Right atrium auricular region (tissue), 2 donors: ENCODE measurements at regions not wholly inside any gene's neighbourhood (a gene's known extent, or its start where the extent isn't known, plus 50 kb on each side); places are given as distances from the start of the nearest gene placed in this dataset.

ENCODE experiments used
- DNase-seq: peaks from one replicate; pipeline ENCODE4 v3.0.0-alpha.2; 2019; ENCODE audit warnings: low spot score
- H3K27ac ChIP-seq, 2 donors: fragments of 200-600 bp; sonication (generic); 1 replicate in 1 of 2; 2 replicates in 1 of 2; pipeline ENCODE4 v1.5.1; 2016 to 2019
- H3K27me3 ChIP-seq, 2 donors: fragments of 200-600 bp; sonication (generic); one replicate each; pipeline versions ENCODE4 v1.5.1 to v1.6.0; 2017 to 2019
- H3K36me3 ChIP-seq: fragments of 200-600 bp; sonication (generic); one replicate; pipeline ENCODE4 v1.5.1; 2016
- H3K4me1 ChIP-seq, 2 donors: fragments of 200-600 bp; sonication (generic); one replicate each; pipeline versions ENCODE4 v1.5.1 to v1.6.0; 2017 to 2019
- H3K4me3 ChIP-seq, 2 donors: fragments of 200-600 bp; sonication (generic); 1 replicate in 1 of 2; 2 replicates in 1 of 2; pipeline ENCODE4 v1.5.1; 2017 to 2019; ENCODE audit warnings: mild to moderate bottlenecking in 1 of 2, moderate library complexity in 1 of 2
- H3K9me3 ChIP-seq, 2 donors: fragments of 200-600 bp; sonication (generic); one replicate each; pipeline ENCODE4 v1.5.1; 2019
- TF ChIP-seq, protein P1 (sequence below), 2 donors: fragments of 200-600 bp; sonication (generic); IDR thresholded peaks; one replicate each; pipeline ENCODE4 v1.5.1; 2019; ENCODE audit warnings: antibody characterized with exemption in 2 of 2

DNA sequence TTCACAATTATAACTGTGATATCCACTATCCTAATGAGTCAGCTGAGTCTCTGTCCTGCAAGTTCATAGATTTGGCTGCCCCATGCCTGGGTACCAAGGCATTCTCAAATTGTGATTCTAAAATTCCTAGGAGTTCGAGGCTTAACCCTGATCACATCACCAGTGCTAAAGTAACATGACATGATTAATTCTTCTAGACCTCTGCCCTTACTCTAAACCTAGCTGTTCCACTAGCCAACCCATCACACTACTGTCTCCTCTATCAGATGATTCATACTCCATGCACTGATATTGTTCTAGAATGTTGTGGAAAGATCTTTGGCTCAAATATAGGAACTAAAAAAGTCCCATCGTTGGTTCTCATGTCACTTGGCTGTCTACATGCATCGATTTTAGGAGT, 487.6 kb downstream of the PIK3C3 start:
- TF ChIP-seq, protein P1, sequence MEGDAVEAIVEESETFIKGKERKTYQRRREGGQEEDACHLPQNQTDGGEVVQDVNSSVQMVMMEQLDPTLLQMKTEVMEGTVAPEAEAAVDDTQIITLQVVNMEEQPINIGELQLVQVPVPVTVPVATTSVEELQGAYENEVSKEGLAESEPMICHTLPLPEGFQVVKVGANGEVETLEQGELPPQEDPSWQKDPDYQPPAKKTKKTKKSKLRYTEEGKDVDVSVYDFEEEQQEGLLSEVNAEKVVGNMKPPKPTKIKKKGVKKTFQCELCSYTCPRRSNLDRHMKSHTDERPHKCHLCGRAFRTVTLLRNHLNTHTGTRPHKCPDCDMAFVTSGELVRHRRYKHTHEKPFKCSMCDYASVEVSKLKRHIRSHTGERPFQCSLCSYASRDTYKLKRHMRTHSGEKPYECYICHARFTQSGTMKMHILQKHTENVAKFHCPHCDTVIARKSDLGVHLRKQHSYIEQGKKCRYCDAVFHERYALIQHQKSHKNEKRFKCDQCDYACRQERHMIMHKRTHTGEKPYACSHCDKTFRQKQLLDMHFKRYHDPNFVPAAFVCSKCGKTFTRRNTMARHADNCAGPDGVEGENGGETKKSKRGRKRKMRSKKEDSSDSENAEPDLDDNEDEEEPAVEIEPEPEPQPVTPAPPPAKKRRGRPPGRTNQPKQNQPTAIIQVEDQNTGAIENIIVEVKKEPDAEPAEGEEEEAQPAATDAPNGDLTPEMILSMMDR (IDR thresholded peaks at IDR 0.05) = no peak
- DNase-seq = no peak
- Histone ChIP-seq H3K4me1 (no peaks in the 10 kb centered on the region), H3K27me3 (no peaks in the 10 kb centered on the region), H3K4me3 (no peak overlapping the region), H3K36me3 (no peaks in the 10 kb centered on the region), H3K27ac (no peak overlapping the region), H3K9me3 (peaks cover 0 to 4% of the 10 kb centered on the region in 2 donors)

DNA sequence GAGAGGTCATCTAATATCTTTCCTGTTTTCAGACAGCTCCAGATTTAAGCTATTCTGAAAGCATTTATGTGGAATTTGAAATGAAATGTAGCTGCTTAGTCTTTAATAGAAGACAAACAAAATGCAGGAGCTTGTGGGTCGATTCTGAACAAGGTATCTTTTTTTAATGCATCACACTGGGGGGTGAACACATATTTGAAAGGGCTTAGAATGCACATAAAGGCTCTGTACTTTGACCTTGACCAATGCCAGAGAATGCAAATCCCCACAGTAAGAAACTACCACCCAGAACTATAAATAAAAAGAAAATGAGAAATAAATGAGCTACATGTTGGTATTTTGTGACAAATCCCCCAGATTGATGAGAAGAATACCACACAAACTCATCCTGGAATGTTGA, 489.3 kb downstream of the PIK3C3 start:
- DNase-seq = no peak
- no peak overlapping the region for H3K27ac ChIP-seq
- no peaks in the 10 kb centered on the region for H3K27me3 ChIP-seq
- no peak overlapping the region for H3K4me3 ChIP-seq
- peaks cover 0 to 12% of the 10 kb centered on the region in 2 donors for H3K9me3 ChIP-seq
- no peaks in the 10 kb centered on the region for H3K4me1 ChIP-seq
- TF ChIP-seq, protein P1 (IDR thresholded peaks at IDR 0.05) = no peak
- no peaks in the 10 kb centered on the region for H3K36me3 ChIP-seq

DNA sequence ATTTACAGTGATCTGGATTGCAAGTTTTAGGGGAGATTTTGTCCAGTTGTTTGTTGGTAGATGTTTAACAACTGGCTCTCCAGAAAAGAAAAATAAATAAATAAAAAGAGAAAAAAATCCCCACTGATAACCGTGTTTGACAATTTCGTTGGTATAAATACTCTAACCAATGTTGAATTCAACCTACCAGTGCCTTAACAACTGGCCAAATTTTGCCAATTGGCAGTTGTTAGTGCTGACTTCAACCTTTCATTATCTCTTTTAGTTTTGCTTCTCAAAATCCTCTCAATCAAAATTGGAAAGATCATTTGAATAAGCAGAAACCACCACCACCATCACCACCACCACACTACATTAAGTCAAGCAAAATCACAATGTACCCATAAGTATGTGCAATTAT, 490.3 kb downstream of the PIK3C3 start:
- H3K27me3 ChIP-seq = no peaks in the 10 kb centered on the region
- TF ChIP-seq, protein P1 (IDR thresholded peaks at IDR 0.05) = no peak
- no peaks in the 10 kb centered on the region for H3K36me3 ChIP-seq
- no peak for DNase-seq
- H3K9me3 ChIP-seq = peaks cover 0 to 12% of the 10 kb centered on the region in 2 donors
- H3K27ac ChIP-seq = no peak overlapping the region
- H3K4me3 ChIP-seq = no peak overlapping the region
- no peaks in the 10 kb centered on the region for H3K4me1 ChIP-seq

DNA sequence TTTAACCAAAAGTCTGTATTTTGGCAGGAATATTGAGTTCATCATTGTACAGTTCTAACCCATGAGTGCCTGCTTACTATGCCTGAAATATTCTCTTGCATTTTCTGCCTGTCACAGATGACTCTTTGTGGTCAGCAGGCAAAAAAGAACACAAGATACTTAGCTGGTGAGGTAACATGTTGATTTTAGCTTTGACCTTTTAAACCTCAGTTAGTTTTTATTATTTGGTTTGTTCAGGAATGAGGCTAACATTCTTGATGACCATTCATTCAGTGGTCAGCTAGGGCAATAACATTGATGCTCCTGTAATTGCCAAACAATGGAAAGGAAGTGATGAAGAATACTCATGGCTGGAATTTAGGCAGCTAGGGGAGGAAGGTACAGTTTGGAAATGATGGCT, 491.2 kb downstream of the PIK3C3 start:
- Histone ChIP-seq H3K27ac (no peak overlapping the region), H3K36me3 (no peaks in the 10 kb centered on the region), H3K9me3 (peaks cover 0 to 12% of the 10 kb centered on the region in 2 donors), H3K4me1 (no peaks in the 10 kb centered on the region), H3K27me3 (no peaks in the 10 kb centered on the region), H3K4me3 (no peak overlapping the region)
- DNase-seq = no peak
- TF ChIP-seq, protein P1 (IDR thresholded peaks at IDR 0.05) = no peak

DNA sequence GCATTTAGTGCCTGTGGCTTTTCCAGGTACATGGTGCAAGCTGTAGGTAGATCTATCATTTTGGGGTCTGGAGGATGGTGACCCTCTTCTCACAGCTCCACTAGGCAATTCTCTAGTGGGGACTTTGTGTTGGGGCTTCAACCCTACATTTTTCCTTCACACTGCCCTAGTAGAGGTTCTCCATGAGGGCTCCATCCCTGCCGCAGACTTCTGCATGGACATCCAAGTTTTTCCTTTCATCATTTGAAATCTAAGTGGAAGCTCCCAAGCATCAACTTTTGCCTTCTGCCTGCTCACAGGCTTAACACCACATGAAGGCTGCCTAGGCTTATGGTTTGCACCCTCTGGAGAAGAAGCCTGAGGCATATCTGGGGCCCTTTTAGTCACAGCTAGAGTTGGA, 492.7 kb downstream of the PIK3C3 start:
- Histone ChIP-seq H3K27ac (no peak overlapping the region), H3K9me3 (peaks cover 0 to 12% of the 10 kb centered on the region in 2 donors), H3K4me3 (no peak overlapping the region), H3K4me1 (no peaks in the 10 kb centered on the region), H3K27me3 (no peaks in the 10 kb centered on the region), H3K36me3 (no peaks in the 10 kb centered on the region)
- no peak for DNase-seq
- TF ChIP-seq, protein P1 (IDR thresholded peaks at IDR 0.05) = no peak

DNA sequence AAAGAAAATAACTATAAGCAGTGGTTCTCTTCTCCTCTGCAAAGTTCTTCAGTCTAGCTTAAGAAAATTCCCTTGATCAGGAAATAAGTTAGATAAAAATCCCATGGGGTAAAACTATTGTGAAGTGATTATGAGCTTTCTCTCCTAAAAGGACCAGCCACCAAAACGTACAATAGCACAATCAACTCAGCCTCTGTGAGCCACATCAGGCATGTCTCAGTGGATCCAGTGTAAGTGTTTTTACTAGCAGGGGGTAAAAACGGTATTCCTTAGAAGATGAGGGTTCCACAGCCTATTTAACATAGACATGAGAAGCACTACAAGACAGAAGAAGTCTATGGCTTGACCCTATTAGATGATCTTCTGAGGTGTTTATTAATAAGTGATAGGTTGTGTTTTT, 503.2 kb downstream of the PIK3C3 start:
- H3K27ac ChIP-seq = no peak overlapping the region
- TF ChIP-seq, protein P1 (IDR thresholded peaks at IDR 0.05) = no peak
- no peak for DNase-seq
- H3K27me3 ChIP-seq = no peaks in the 10 kb centered on the region
- no peak overlapping the region for H3K4me3 ChIP-seq
- no peaks in the 10 kb centered on the region for H3K4me1 ChIP-seq
- H3K9me3 ChIP-seq = no peaks in the 10 kb centered on the region
- no peaks in the 10 kb centered on the region for H3K36me3 ChIP-seq
